KMS-11 (cell line): ENCODE measurements at regions not wholly inside any gene's neighbourhood (a gene's known extent, or its start where the extent isn't known, plus 50 kb on each side); places are given as distances from the start of the nearest gene placed in this dataset.

Experiments
- H2AFZ ChIP-seq: fragments of 200-600 bp; sonication (generic); 2 replicates; pipeline ENCODE4 v1.6.1; 2016; ENCODE audit warnings: antibody characterized with exemption, mixed run types, low read depth
- H3K27ac ChIP-seq: fragments of 200-600 bp; sonication (generic); 2 replicates; pipeline ENCODE4 v1.6.1; 2016; ENCODE audit warnings: mild to moderate bottlenecking, mixed run types
- H3K27me3 ChIP-seq: fragments of 200-600 bp; sonication (generic); 2 replicates; pipeline ENCODE4 v1.6.1; 2017; ENCODE audit warnings: mild to moderate bottlenecking, low read depth, mixed run types, moderate library complexity; ENCODE audit not compliant: insufficient read depth
- H3K36me3 ChIP-seq: fragments of 200-600 bp; sonication (generic); 2 replicates; pipeline ENCODE4 v1.6.1; 2017; ENCODE audit warnings: mild to moderate bottlenecking, mixed run types; ENCODE audit not compliant: insufficient read depth
- H3K4me1 ChIP-seq: fragments of 200-600 bp; sonication (generic); 2 replicates; pipeline ENCODE4 v1.6.1; 2016; ENCODE audit warnings: mild to moderate bottlenecking, low read depth, mixed run types; ENCODE audit not compliant: poor library complexity, severe bottlenecking
- H3K4me2 ChIP-seq: fragments of 200-600 bp; sonication (generic); 2 replicates; pipeline ENCODE4 v1.7.0; 2016; ENCODE audit warnings: mild to moderate bottlenecking, mixed run types
- H3K4me3 ChIP-seq: fragments of 200-600 bp; sonication (generic); IDR thresholded peaks from 2 replicates; pipeline ENCODE4 v1.6.1; 2017; ENCODE audit warnings: low read depth, low read length, mixed read lengths; ENCODE audit not compliant: insufficient read depth
- H3K79me2 ChIP-seq: fragments of 200-600 bp; sonication (generic); 2 replicates; pipeline ENCODE4 v1.6.1; 2016; ENCODE audit warnings: low read depth, mixed run types; ENCODE audit not compliant: insufficient read depth
- H3K9ac ChIP-seq: fragments of 200-600 bp; sonication (generic); 2 replicates; pipeline ENCODE4 v1.6.1; 2016; ENCODE audit warnings: mild to moderate bottlenecking, mixed run types
- H4K20me1 ChIP-seq: fragments of 200-600 bp; sonication (generic); 2 replicates; pipeline ENCODE4 v1.6.1; 2016; ENCODE audit warnings: mild to moderate bottlenecking, mixed run types; ENCODE audit not compliant: insufficient read depth
- TF ChIP-seq, protein P1 (sequence below): fragments of 200-600 bp; sonication (generic); conservative IDR thresholded peaks from 2 replicates; pipeline ENCODE4 v1.6.1; 2017; ENCODE audit warnings: low read depth, mild to moderate bottlenecking, antibody characterized with exemption, low read length, moderate library complexity, mixed read lengths

DNA sequence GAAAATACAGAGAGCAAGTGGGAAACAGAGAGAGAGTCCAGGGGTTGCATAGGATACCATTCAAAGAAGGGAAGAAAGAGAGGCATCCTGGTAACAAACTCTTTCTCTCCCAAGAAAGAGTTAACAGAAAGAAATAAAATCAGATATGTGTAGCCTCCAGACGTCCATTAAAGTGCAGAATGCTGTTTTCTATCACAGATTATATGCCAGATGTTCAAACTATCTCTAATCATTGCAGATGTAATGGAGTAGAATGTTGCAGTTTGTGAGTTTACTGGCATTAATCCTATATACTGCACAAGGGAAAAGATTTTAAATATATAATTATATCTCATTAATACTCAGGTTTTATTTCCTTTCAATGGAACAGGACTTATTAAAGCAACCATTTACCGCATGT is 369.4 kb downstream of the ZNF536 start:
- no peak overlapping the region for H3K27ac ChIP-seq
- no peaks in the 10 kb centered on the region for H3K79me2 ChIP-seq
- H3K4me1 ChIP-seq, result no peaks in the 10 kb centered on the region
- no peaks in the 10 kb centered on the region for H3K27me3 ChIP-seq
- no peak overlapping the region for H3K4me2 ChIP-seq
- no peak overlapping the region for H3K9ac ChIP-seq
- no peak overlapping the region for H3K4me3 ChIP-seq
- no peaks in the 10 kb centered on the region for H3K36me3 ChIP-seq
- H4K20me1 ChIP-seq, result no peaks in the 10 kb centered on the region
- H2AFZ ChIP-seq, result no peak overlapping the region
- TF ChIP-seq, protein P1, sequence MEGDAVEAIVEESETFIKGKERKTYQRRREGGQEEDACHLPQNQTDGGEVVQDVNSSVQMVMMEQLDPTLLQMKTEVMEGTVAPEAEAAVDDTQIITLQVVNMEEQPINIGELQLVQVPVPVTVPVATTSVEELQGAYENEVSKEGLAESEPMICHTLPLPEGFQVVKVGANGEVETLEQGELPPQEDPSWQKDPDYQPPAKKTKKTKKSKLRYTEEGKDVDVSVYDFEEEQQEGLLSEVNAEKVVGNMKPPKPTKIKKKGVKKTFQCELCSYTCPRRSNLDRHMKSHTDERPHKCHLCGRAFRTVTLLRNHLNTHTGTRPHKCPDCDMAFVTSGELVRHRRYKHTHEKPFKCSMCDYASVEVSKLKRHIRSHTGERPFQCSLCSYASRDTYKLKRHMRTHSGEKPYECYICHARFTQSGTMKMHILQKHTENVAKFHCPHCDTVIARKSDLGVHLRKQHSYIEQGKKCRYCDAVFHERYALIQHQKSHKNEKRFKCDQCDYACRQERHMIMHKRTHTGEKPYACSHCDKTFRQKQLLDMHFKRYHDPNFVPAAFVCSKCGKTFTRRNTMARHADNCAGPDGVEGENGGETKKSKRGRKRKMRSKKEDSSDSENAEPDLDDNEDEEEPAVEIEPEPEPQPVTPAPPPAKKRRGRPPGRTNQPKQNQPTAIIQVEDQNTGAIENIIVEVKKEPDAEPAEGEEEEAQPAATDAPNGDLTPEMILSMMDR, result no peak

DNA sequence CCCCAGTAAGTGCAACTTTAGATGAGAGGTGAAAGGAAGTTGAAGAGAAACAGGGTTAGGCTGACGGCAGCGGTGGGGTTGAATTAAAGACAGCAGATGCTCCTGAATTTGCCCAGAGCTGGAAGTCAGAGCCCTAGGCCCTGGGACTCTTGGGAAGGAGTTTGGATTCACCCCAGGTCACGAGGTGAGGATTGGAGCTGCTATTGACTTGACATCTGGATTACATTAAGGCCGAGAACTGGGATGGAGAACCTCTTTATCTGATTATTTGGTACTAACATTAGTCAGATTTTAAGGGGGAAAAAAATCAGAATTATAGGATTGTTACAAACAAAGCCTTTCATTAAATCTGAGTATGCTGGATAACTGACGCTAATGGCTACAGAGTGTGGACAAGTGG is 367.2 kb downstream of the ZNF536 start:
- Histone ChIP-seq H3K27me3 (no peaks in the 10 kb centered on the region), H3K27ac (no peak overlapping the region), H3K79me2 (no peaks in the 10 kb centered on the region), H3K4me3 (no peak overlapping the region), H4K20me1 (no peaks in the 10 kb centered on the region), H3K4me2 (no peak overlapping the region), H3K36me3 (no peaks in the 10 kb centered on the region), H3K4me1 (no peaks in the 10 kb centered on the region), H3K9ac (no peak overlapping the region), H2AFZ (no peak overlapping the region)
- TF ChIP-seq, protein P1, result no peak

- H3K27me3 ChIP-seq, result no peaks in the 10 kb centered on the region
- no peaks in the 10 kb centered on the region for H3K79me2 ChIP-seq
- no peaks in the 10 kb centered on the region for H4K20me1 ChIP-seq
- no peak overlapping the region for H3K4me3 ChIP-seq
- TF ChIP-seq, protein P1, result no peak
- no peak overlapping the region for H2AFZ ChIP-seq
- no peak overlapping the region for H3K4me2 ChIP-seq
- no peak overlapping the region for H3K27ac ChIP-seq
- no peaks in the 10 kb centered on the region for H3K36me3 ChIP-seq
- no peak overlapping the region for H3K9ac ChIP-seq
- H3K4me1 ChIP-seq, result no peaks in the 10 kb centered on the region
Measured at GRCh38 chr19:30738047-30738446, 365.9 kb downstream of the ZNF536 start.

- Histone ChIP-seq H3K4me2 (no peak overlapping the region), H3K79me2 (no peaks in the 10 kb centered on the region), H3K4me3 (no peak overlapping the region), H4K20me1 (no peaks in the 10 kb centered on the region), H3K9ac (no peak overlapping the region), H3K27me3 (no peaks in the 10 kb centered on the region), H3K27ac (no peak overlapping the region), H3K4me1 (no peaks in the 10 kb centered on the region), H2AFZ (no peak overlapping the region), H3K36me3 (no peaks in the 10 kb centered on the region)
- TF ChIP-seq, protein P1, result no peak
Measured at GRCh38 chr19:30734669-30735068, 362.5 kb downstream of the ZNF536 start.
